Ovary (tissue), 3 donors: ENCODE measurements at regions not wholly inside any gene's neighbourhood (a gene's known extent, or its start where the extent isn't known, plus 50 kb on each side); places are given as distances from the start of the nearest gene placed in this dataset.

Experiments
- CTCF ChIP-seq, 3 donors: fragments of 450-650 bp in 2 of 3; fragments of 200-600 bp in 1 of 3; IDR thresholded peaks; one replicate each; pipeline versions ENCODE4 v1.5.1 to v1.8.0; 2016 to 2022; ENCODE audit warnings: antibody characterized with exemption in 3 of 3, mild to moderate bottlenecking in 1 of 3
- EP300 ChIP-seq: sonication (generic); formaldehyde crosslinking; IDR thresholded peaks from one replicate; pipeline ENCODE4 v1.6.1; 2017; ENCODE audit warnings: antibody characterized with exemption
- POLR2A ChIP-seq: fragments of 450-650 bp; IDR thresholded peaks from one replicate; pipeline ENCODE4 v1.6.1; 2017; ENCODE audit warnings: antibody characterized with exemption, mild to moderate bottlenecking, moderate library complexity
- donor health status: DM: no; HTN: no; CAD: no.

GRCh38 chr6:166087852-166088251, 79.8 kb downstream of the TBXT start:
- TF ChIP-seq POLR2A (no peak), CTCF (IDR thresholded peaks at IDR 0.05) (no peak), EP300 (no peak)
